GM10266 (cell line): ENCODE measurements at regions not wholly inside any gene's neighbourhood (a gene's known extent, or its start where the extent isn't known, plus 50 kb on each side); places are given as distances from the start of the nearest gene placed in this dataset.
"Not testable (repeated sequence)": the region's sequence is repeated elsewhere in the genome, so short reads cannot be mapped to it uniquely, and the experiment has no call there.

ENCODE experiments used
- DNase-seq: peaks from one replicate; pipeline ENCODE4 v3.0.0; 2012; ENCODE audit errors: extremely low spot score
- CTCF ChIP-seq: IDR thresholded peaks from 2 replicates; pipeline ENCODE4 v1.5.1; 2012; ENCODE audit warnings: mild to moderate bottlenecking, low read depth; ENCODE audit not compliant: control insufficient read depth, insufficient read depth; ENCODE audit errors: missing control alignments

GRCh38 chr3:168950622-168951021, 712.9 kb downstream of the MECOM start:
- no peak for DNase-seq
- no peak for TF ChIP-seq CTCF

- no peak for TF ChIP-seq CTCF
- no peak for DNase-seq
These were observed 723.8 kb downstream of the MECOM start for GRCh38 chr3:168939651-168940238.

- TF ChIP-seq CTCF: no peak
- no peak for DNase-seq
These were observed 729.9 kb downstream of the MECOM start for GRCh38 chr3:168933614-168934013.

GRCh38 chr3:168929997-168930396, 733.5 kb downstream of the MECOM start:
- DNase-seq: not testable (repeated sequence)

- DNase-seq: no peak
- TF ChIP-seq CTCF: no peak
These were observed 737.1 kb downstream of the MECOM start for GRCh38 chr3:168926426-168926825.

- no peak for DNase-seq
- no peak for TF ChIP-seq CTCF
These were observed 737.9 kb downstream of the MECOM start for GRCh38 chr3:168925568-168925967.

GRCh38 chr3:168914662-168915061, 748.9 kb downstream of the MECOM start:
- DNase-seq: no peak

More at GRCh38 chr3:168914662-168915061, 748.9 kb downstream of the MECOM start:
- TF ChIP-seq CTCF: no peak
